HEK293T (cell line): ENCODE measurements at regions not wholly inside any gene's neighbourhood (a gene's known extent, or its start where the extent isn't known, plus 50 kb on each side); places are given as distances from the start of the nearest gene placed in this dataset.

Experiments
- CTCF ChIA-PET: fragments of 350-600 bp; formaldehyde crosslinking; extraction: SDS; loops from one replicate; lab custom pipeline; 2021; ENCODE audit warnings: antibody characterized with exemption, inconsistent platforms; lab: Yijun Ruan, JAX
- POLR2A ChIA-PET: fragments of 350-600 bp; formaldehyde crosslinking; extraction: SDS; loops from one replicate; lab custom pipeline; 2020; ENCODE audit warnings: antibody characterized with exemption, inconsistent platforms; lab: Yijun Ruan, JAX
- DNase-seq: peaks from one replicate; pipeline ENCODE4 v3.0.0; 2012; ENCODE audit warnings: mixed read lengths; ENCODE audit errors: extremely low spot score
- ARNT ChIP-seq: fragments of 450-650 bp; IDR thresholded peaks from 2 replicates; pipeline ENCODE4 v1.6.1; 2017; ENCODE audit warnings: mild to moderate bottlenecking
- BHLHE40 ChIP-seq: fragments of 450-650 bp; IDR thresholded peaks from 2 replicates; pipeline ENCODE4 v1.6.1; 2016; ENCODE audit warnings: mild to moderate bottlenecking, moderate library complexity, borderline replicate concordance
- CTBP1 ChIP-seq: fragments of 450-650 bp; IDR thresholded peaks from 2 replicates; pipeline ENCODE4 v1.6.1; 2016; ENCODE audit warnings: borderline replicate concordance
- ELF4 ChIP-seq: fragments of 450-650 bp; IDR thresholded peaks from 2 replicates; pipeline ENCODE4 v1.6.1; 2017; ENCODE audit warnings: antibody characterized with exemption
- FOXA1 ChIP-seq: fragments of 450-650 bp; IDR thresholded peaks from 2 replicates; pipeline ENCODE4 v1.6.1; 2016; ENCODE audit warnings: mild to moderate bottlenecking
- FOXK2 ChIP-seq: fragments of 450-650 bp; IDR thresholded peaks from 2 replicates; pipeline ENCODE4 v1.6.1; 2016; ENCODE audit warnings: mild to moderate bottlenecking
- FOXM1 ChIP-seq: fragments of 450-650 bp; IDR thresholded peaks from 2 replicates; pipeline ENCODE4 v1.6.1; 2017; ENCODE audit warnings: mild to moderate bottlenecking, borderline replicate concordance
- HDGF ChIP-seq: fragments of 450-650 bp; IDR thresholded peaks from 2 replicates; pipeline ENCODE4 v1.6.1; 2017; ENCODE audit warnings: antibody characterized with exemption, borderline replicate concordance
- L3MBTL2 ChIP-seq: fragments of 450-650 bp; conservative IDR thresholded peaks from 2 replicates; pipeline ENCODE4 v1.6.1; 2016; ENCODE audit warnings: mild to moderate bottlenecking
- LEF1 ChIP-seq: fragments of 450-650 bp; IDR thresholded peaks from 2 replicates; pipeline ENCODE4 v1.6.1; 2017; ENCODE audit warnings: mild to moderate bottlenecking, borderline replicate concordance
- NFRKB ChIP-seq: fragments of 450-650 bp; IDR thresholded peaks from 2 replicates; pipeline ENCODE4 v1.6.1; 2016; ENCODE audit warnings: mild to moderate bottlenecking, moderate library complexity
- PKNOX1 ChIP-seq: fragments of 450-650 bp; IDR thresholded peaks from 2 replicates; pipeline ENCODE4 v1.6.1; 2016
- SP1 ChIP-seq: fragments of 450-650 bp; IDR thresholded peaks from 2 replicates; pipeline ENCODE4 v1.6.1; 2017
- SUZ12 ChIP-seq: fragments of 450-650 bp; IDR thresholded peaks from 2 replicates; pipeline ENCODE4 v1.6.1; 2016; ENCODE audit warnings: mild to moderate bottlenecking
- TARDBP ChIP-seq: fragments of 450-650 bp; IDR thresholded peaks from 2 replicates; pipeline ENCODE4 v1.6.1; 2016
- ZNF384 ChIP-seq: fragments of 450-650 bp; IDR thresholded peaks from 2 replicates; pipeline ENCODE4 v1.6.1; 2016

- no peak for DNase-seq
- no peak for TF ChIP-seq HDGF
- no peak for TF ChIP-seq ARNT
- no peak for TF ChIP-seq TARDBP
- TF ChIP-seq FOXA1, result no peak
- no peak for TF ChIP-seq L3MBTL2
- no peak for TF ChIP-seq SP1
- no peak for TF ChIP-seq FOXK2
- POLR2A ChIA-PET, result no interaction called here
- CTCF ChIA-PET, result no interaction called here
Observed at GRCh38 chr15:47507221-47507985, 209.9 kb upstream of the SEMA6D start.

GRCh38 chr15:47511261-47511660 is 206.0 kb upstream of the SEMA6D start:
- TF ChIP-seq PKNOX1 (no peak), LEF1 (no peak), ARNT (no peak), FOXA1 (no peak), SUZ12 (no peak), SP1 (no peak), L3MBTL2 (no peak), FOXM1 (no peak), HDGF (no peak), BHLHE40 (no peak), FOXK2 (no peak), NFRKB (no peak)
- DNase-seq, result no peak
- ChIA-PET CTCF (no interaction called here), POLR2A (no interaction called here)

- ChIA-PET CTCF (no interaction called here), POLR2A (no interaction called here)
- TF ChIP-seq FOXM1 (no peak), SUZ12 (no peak), CTBP1 (no peak), SP1 (no peak), HDGF (no peak), L3MBTL2 (no peak), ELF4 (no peak), ZNF384 (no peak), PKNOX1 (no peak), FOXK2 (no peak), NFRKB (no peak)
- no peak for DNase-seq
Observed at GRCh38 chr15:47513471-47513870, 203.8 kb upstream of the SEMA6D start.

- TF ChIP-seq ARNT (no peak), FOXA1 (no peak), PKNOX1 (no peak), L3MBTL2 (no peak), HDGF (no peak), FOXM1 (no peak), ELF4 (no peak), BHLHE40 (no peak), TARDBP (no peak), ZNF384 (no peak), SP1 (no peak), SUZ12 (no peak), LEF1 (no peak), NFRKB (no peak), CTBP1 (no peak), FOXK2 (no peak)
- ChIA-PET POLR2A (no interaction called here), CTCF (no interaction called here)
- DNase-seq, result no peak
Observed at GRCh38 chr15:47514200-47514652, 203.1 kb upstream of the SEMA6D start.

- no peak for DNase-seq
- no peak for TF ChIP-seq HDGF
- no peak for TF ChIP-seq ZNF384
- TF ChIP-seq SP1, result no peak
- no peak for TF ChIP-seq FOXM1
- TF ChIP-seq TARDBP, result no peak
- no peak for TF ChIP-seq FOXK2
- no peak for TF ChIP-seq LEF1
- no peak for TF ChIP-seq PKNOX1
- no peak for TF ChIP-seq ARNT
- TF ChIP-seq ELF4, result no peak
- TF ChIP-seq BHLHE40, result no peak
- TF ChIP-seq L3MBTL2, result no peak
- TF ChIP-seq CTBP1, result no peak
- TF ChIP-seq FOXA1, result no peak
- no peak for TF ChIP-seq SUZ12
- TF ChIP-seq NFRKB, result no peak
- ChIA-PET POLR2A (no interaction called here), CTCF (no interaction called here)
Observed at GRCh38 chr15:47516558-47516957, 200.7 kb upstream of the SEMA6D start.

GRCh38 chr15:47516972-47517371 is 200.3 kb upstream of the SEMA6D start:
- CTCF ChIA-PET, result no interaction called here
- DNase-seq, result no peak
- POLR2A ChIA-PET, result no interaction called here
- no peak for TF ChIP-seq FOXA1
- TF ChIP-seq L3MBTL2, result no peak
- no peak for TF ChIP-seq BHLHE40
- no peak for TF ChIP-seq FOXK2
- no peak for TF ChIP-seq FOXM1
- TF ChIP-seq ELF4, result no peak
- TF ChIP-seq CTBP1, result no peak
- no peak for TF ChIP-seq ZNF384
- TF ChIP-seq PKNOX1, result no peak
- no peak for TF ChIP-seq SUZ12
- TF ChIP-seq LEF1, result no peak
- no peak for TF ChIP-seq NFRKB
- no peak for TF ChIP-seq SP1
- TF ChIP-seq ARNT, result no peak
